ENCODE measurements at regions not wholly inside any gene's neighbourhood (a gene's known extent, or its start where the extent isn't known, plus 50 kb on each side); places are given as distances from the start of the nearest gene placed in this dataset.

DNA sequence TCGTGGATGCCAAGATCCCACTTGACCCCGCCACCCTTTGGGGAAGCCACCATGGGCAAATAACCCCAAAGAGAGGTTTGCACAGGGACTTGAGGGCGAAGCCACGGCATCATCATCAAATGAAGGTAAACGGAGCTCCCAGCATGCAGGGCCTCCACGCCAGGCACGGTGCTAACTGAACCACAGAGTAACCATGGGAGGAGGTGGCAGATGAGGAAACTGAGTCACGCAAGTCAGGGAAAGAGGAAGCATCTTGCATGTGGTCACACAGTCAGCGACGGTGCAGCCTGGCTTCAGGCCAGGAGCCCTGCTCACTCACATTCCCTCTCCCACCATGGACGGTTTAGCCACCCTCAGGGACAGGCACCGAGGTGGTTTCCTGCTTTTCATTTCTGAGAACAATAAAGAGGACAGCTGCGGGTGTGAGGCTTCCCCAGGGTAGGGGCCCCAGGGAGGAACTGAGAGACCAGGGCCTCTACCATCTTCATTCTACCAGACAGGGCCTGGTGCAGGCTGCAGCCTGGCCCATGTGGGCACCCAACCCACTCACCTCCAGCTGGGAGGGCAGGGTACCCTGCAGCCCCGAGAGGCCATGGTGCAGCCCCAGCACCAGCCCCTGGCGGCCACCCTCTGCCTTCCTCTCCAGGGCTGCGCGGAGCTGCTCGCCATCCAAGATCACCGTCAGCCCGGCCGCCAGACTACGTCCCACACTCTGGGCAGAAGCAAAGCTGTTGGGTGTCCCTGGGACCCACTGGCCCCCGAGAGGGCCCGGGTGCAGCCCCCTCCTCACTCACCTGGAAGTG, 78.3 kb downstream of the RMI2 start:
- TF ChIP-seq, protein P1, sequence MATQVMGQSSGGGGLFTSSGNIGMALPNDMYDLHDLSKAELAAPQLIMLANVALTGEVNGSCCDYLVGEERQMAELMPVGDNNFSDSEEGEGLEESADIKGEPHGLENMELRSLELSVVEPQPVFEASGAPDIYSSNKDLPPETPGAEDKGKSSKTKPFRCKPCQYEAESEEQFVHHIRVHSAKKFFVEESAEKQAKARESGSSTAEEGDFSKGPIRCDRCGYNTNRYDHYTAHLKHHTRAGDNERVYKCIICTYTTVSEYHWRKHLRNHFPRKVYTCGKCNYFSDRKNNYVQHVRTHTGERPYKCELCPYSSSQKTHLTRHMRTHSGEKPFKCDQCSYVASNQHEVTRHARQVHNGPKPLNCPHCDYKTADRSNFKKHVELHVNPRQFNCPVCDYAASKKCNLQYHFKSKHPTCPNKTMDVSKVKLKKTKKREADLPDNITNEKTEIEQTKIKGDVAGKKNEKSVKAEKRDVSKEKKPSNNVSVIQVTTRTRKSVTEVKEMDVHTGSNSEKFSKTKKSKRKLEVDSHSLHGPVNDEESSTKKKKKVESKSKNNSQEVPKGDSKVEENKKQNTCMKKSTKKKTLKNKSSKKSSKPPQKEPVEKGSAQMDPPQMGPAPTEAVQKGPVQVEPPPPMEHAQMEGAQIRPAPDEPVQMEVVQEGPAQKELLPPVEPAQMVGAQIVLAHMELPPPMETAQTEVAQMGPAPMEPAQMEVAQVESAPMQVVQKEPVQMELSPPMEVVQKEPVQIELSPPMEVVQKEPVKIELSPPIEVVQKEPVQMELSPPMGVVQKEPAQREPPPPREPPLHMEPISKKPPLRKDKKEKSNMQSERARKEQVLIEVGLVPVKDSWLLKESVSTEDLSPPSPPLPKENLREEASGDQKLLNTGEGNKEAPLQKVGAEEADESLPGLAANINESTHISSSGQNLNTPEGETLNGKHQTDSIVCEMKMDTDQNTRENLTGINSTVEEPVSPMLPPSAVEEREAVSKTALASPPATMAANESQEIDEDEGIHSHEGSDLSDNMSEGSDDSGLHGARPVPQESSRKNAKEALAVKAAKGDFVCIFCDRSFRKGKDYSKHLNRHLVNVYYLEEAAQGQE (IDR thresholded peaks at IDR 0.05; ENCODE audit: insufficient read depth in 1 of 2, low read depth in 2 of 2, low read length in 2 of 2) = no peak
- no peak for TF ChIP-seq POLR2AphosphoS5 (IDR thresholded peaks at IDR 0.05; ENCODE audit: low read depth, low read length)

Data from PFSK-1 (cell line).